ENCODE measurements at regions not wholly inside any gene's neighbourhood (a gene's known extent, or its start where the extent isn't known, plus 50 kb on each side); places are given as distances from the start of the nearest gene placed in this dataset.

- TF ChIP-seq POLR2A (IDR thresholded peaks at IDR 0.05), result no peak
- TF ChIP-seq CTCF (IDR thresholded peaks at IDR 0.05 in 8 of 11, conservative IDR thresholded peaks at IDR 0.05 in 3 of 11), result no peak
- TF ChIP-seq POLR2AphosphoS5 (IDR thresholded peaks at IDR 0.05), result no peak
Measured at GRCh38 chr5:161201558-161201957, 345.0 kb downstream of the GABRB2 start.

Data from spleen (tissue), 7 donors.